Keratinocyte (primary cell): ENCODE measurements at regions not wholly inside any gene's neighbourhood (a gene's known extent, or its start where the extent isn't known, plus 50 kb on each side); places are given as distances from the start of the nearest gene placed in this dataset.

ENCODE experiments used
- DNase-seq: peaks from one replicate; pipeline ENCODE4 v3.0.0-alpha.2; 2011; ENCODE audit warnings: low read depth, missing footprints, low spot score
- FAIRE-seq: peaks from 2 replicates; lab custom pipeline; 2011; peaks lifted over from hg19 to GRCh38; lab: Jason Lieb, UNC
- H2AFZ ChIP-seq: 2 replicates; pipeline ENCODE4 v1.6.0; 2012; ENCODE audit warnings: low read length, control low read depth, inconsistent platforms; ENCODE audit not compliant: control insufficient read depth
- H3K27ac ChIP-seq: 2 replicates; pipeline ENCODE4 v1.5.1; 2011; ENCODE audit warnings: low read length; ENCODE audit not compliant: control insufficient read depth, insufficient read depth
- H3K27me3 ChIP-seq: 3 replicates; pipeline ENCODE4 v1.6.0; 2011; ENCODE audit warnings: low read length; ENCODE audit not compliant: control insufficient read depth, insufficient read depth; ENCODE audit errors: extremely low read depth
- H3K36me3 ChIP-seq, 2 experiments: 2 replicates in 1 of 2; 3 replicates in 1 of 2; pipeline ENCODE4 v1.5.1; 2011; ENCODE audit warnings: low read length in 2 of 2, mild to moderate bottlenecking in 1 of 2; ENCODE audit not compliant: control insufficient read depth in 2 of 2, insufficient read depth in 2 of 2; ENCODE audit errors: extremely low read depth in 1 of 2
- H3K4me1 ChIP-seq: 3 replicates; pipeline ENCODE4 v1.5.1; 2011; ENCODE audit warnings: low read length; ENCODE audit not compliant: control insufficient read depth, insufficient read depth; ENCODE audit errors: extremely low read depth
- H3K4me2 ChIP-seq: 3 replicates; pipeline ENCODE4 v1.6.0; 2011; ENCODE audit warnings: low read depth, low read length; ENCODE audit not compliant: control insufficient read depth, insufficient read depth; ENCODE audit errors: extremely low read depth
- H3K4me3 ChIP-seq, 3 experiments: fragments of 200-600 bp in 1 of 3; sonication (generic) in 1 of 3; 2 replicates in 2 of 3; 3 replicates in 1 of 3; pipeline ENCODE4 v1.5.1; 2011 to 2016; ENCODE audit warnings: low read length in 3 of 3, mild to moderate bottlenecking in 3 of 3, control low read depth in 2 of 3, inconsistent platforms in 1 of 3, low read depth in 1 of 3, mixed read lengths in 1 of 3, mixed run types in 1 of 3, moderate library complexity in 1 of 3; ENCODE audit not compliant: control insufficient read depth in 2 of 3, insufficient read depth in 2 of 3; ENCODE audit errors: extremely low read depth in 1 of 3
- H3K79me2 ChIP-seq: 2 replicates; pipeline ENCODE4 v1.6.0; 2012; ENCODE audit warnings: low read length; ENCODE audit not compliant: control insufficient read depth, insufficient read depth
- H3K9ac ChIP-seq: 3 replicates; pipeline ENCODE4 v1.6.0; 2011; ENCODE audit warnings: low read length; ENCODE audit not compliant: control insufficient read depth, insufficient read depth; ENCODE audit errors: extremely low read depth
- H3K9me1 ChIP-seq: 3 replicates; pipeline ENCODE4 v1.6.0; 2011; ENCODE audit warnings: low read length; ENCODE audit not compliant: control insufficient read depth, insufficient read depth; ENCODE audit errors: extremely low read depth
- H3K9me3 ChIP-seq: 2 replicates; pipeline ENCODE4 v1.5.1; 2012; ENCODE audit warnings: low read depth, low read length; ENCODE audit not compliant: control insufficient read depth
- H4K20me1 ChIP-seq: 3 replicates; pipeline ENCODE4 v1.6.0; 2011; ENCODE audit warnings: low read length; ENCODE audit not compliant: control insufficient read depth, insufficient read depth; ENCODE audit errors: extremely low read depth
- EZH2 ChIP-seq: IDR thresholded peaks from one replicate; pipeline ENCODE4 v1.6.1; 2012; ENCODE audit warnings: inconsistent platforms, mild to moderate bottlenecking, low read length, moderate library complexity
- dilution Hi-C: fragments of 300-500 bp; cut with MboI; formaldehyde crosslinking; loops from one replicate; pipeline ENCODE4 v1.7.0; 2020; ENCODE audit warnings: low sequenced_read_pairs; ENCODE audit not compliant: extremely low pct_ligation_motif_present
- TF ChIP-seq, protein P1 (sequence below), 3 experiments: IDR thresholded peaks in 1 of 3; conservative IDR thresholded peaks in 1 of 3; optimal IDR thresholded peaks in 1 of 3; 2 replicates in 2 of 3; 3 replicates in 1 of 3; pipeline versions ENCODE3 to v1.5.1; 2011; ENCODE audit warnings: low read length in 3 of 3, mild to moderate bottlenecking in 3 of 3, moderate library complexity in 2 of 3, control low read depth in 1 of 3, inconsistent platforms in 1 of 3; ENCODE audit not compliant: insufficient read depth in 2 of 3; ENCODE audit errors: extremely low read depth in 1 of 3

DNA sequence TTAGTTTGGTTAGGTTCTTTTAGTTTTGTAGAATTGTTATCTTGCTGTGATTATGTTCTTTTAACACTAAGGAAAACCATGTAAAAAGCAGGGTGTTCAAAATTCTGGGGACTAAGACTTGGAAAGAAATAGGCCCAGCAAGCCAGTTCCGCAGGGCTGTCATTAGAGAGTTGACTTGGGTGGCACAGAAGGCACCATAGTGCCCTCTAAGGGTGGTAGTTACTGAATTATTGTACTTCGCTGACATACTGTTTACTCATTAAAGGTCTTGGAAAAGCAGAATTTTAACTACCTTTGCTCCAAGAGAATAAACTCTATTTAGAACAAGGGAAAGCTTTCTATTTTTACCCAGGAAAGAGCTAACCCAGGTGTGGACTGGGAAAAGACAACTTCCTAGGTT lies 86.5 kb downstream of the OTUD1 start:
- FAIRE-seq, result peak; percentile 36
- Histone ChIP-seq H3K4me1 (no peaks in the 10 kb centered on the region), H3K9ac (no peak overlapping the region), H2AFZ (no peak overlapping the region), H3K27me3 (peaks cover 4% of the 10 kb centered on the region), H4K20me1 (no peaks in the 10 kb centered on the region), H3K79me2 (no peaks in the 10 kb centered on the region), H3K9me1 (no peaks in the 10 kb centered on the region), H3K27ac (no peak overlapping the region), H3K4me2 (no peak overlapping the region), H3K4me3 (no peak overlapping the region), H3K36me3 (no peaks in the 10 kb centered on the region), H3K9me3 (no peaks in the 10 kb centered on the region)
- dilution Hi-C loops, result loop anchor here (25.0 kb wide), 1 partner anchor 213 kb away; no protein-coding TSS in a partner anchor
- no peak for DNase-seq
- TF ChIP-seq, protein P1, sequence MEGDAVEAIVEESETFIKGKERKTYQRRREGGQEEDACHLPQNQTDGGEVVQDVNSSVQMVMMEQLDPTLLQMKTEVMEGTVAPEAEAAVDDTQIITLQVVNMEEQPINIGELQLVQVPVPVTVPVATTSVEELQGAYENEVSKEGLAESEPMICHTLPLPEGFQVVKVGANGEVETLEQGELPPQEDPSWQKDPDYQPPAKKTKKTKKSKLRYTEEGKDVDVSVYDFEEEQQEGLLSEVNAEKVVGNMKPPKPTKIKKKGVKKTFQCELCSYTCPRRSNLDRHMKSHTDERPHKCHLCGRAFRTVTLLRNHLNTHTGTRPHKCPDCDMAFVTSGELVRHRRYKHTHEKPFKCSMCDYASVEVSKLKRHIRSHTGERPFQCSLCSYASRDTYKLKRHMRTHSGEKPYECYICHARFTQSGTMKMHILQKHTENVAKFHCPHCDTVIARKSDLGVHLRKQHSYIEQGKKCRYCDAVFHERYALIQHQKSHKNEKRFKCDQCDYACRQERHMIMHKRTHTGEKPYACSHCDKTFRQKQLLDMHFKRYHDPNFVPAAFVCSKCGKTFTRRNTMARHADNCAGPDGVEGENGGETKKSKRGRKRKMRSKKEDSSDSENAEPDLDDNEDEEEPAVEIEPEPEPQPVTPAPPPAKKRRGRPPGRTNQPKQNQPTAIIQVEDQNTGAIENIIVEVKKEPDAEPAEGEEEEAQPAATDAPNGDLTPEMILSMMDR (optimal IDR thresholded peaks at IDR 0.05 in 1 of 3, IDR thresholded peaks at IDR 0.05 in 1 of 3, conservative IDR thresholded peaks at IDR 0.05 in 1 of 3; ENCODE audit: extremely low read depth in 1 of 3, insufficient read depth in 2 of 3, low read length in 3 of 3), result peak; percentile 54 to 72 (median 56)
- no peak for TF ChIP-seq EZH2

DNA sequence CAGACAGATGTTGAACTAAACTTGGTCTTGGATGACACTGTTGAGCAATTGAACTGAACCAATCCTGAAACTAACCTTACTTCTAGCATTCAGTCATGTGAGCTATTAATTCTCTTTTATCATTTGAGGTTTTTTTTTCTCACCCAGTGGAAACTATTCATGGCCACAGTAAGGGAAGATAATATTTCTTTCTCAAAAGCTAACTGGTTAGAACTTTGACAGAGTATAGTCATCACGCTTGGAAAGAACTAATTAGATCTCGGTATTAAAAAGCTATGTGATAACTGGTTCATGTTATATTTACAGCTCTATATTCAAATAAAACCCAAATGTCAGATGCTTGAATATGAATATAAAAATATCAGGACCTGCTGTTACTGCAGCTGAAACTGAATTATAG lies 89.5 kb downstream of the OTUD1 start:
- Histone ChIP-seq H3K79me2 (no peaks in the 10 kb centered on the region), H3K9ac (no peak overlapping the region), H3K27me3 (no peaks in the 10 kb centered on the region), H3K4me2 (no peak overlapping the region), H4K20me1 (no peaks in the 10 kb centered on the region), H3K36me3 (no peaks in the 10 kb centered on the region), H2AFZ (no peak overlapping the region), H3K9me1 (no peaks in the 10 kb centered on the region), H3K4me3 (no peak overlapping the region), H3K9me3 (no peaks in the 10 kb centered on the region), H3K27ac (no peak overlapping the region), H3K4me1 (peaks cover 3% of the 10 kb centered on the region)
- no peak for FAIRE-seq
- no peak for DNase-seq
- dilution Hi-C loops, result loop anchor here (25.0 kb wide), 1 partner anchor 216 kb away; no protein-coding TSS in a partner anchor
- TF ChIP-seq, protein P1 (optimal IDR thresholded peaks at IDR 0.05 in 1 of 3, IDR thresholded peaks at IDR 0.05 in 1 of 3, conservative IDR thresholded peaks at IDR 0.05 in 1 of 3; ENCODE audit: extremely low read depth in 1 of 3, insufficient read depth in 2 of 3, low read length in 3 of 3), result no peak
- TF ChIP-seq EZH2, result no peak
